Type B pancreatic cell (in vitro differentiated cells): ENCODE measurements at regions not wholly inside any gene's neighbourhood (a gene's known extent, or its start where the extent isn't known, plus 50 kb on each side); places are given as distances from the start of the nearest gene placed in this dataset.
A peak's percentile ranks its signal among the peaks of the same experiment; 100 is the strongest.

Experiments
- DNase-seq: peaks from one replicate; pipeline ENCODE4 v3.0.0; 2021; ENCODE audit warnings: mixed read lengths; ENCODE audit not compliant: unreplicated experiment; ENCODE audit errors: extremely low spot score
- H3K27ac Mint-ChIP-seq: 2 replicates; pipeline ENCODE4 v1.8.0; 2021; ENCODE audit warnings: mild to moderate bottlenecking, mixed read lengths
- H3K27me3 Mint-ChIP-seq: 2 replicates; pipeline ENCODE4 v1.8.0; 2021; ENCODE audit warnings: mixed read lengths
- H3K36me3 Mint-ChIP-seq: 2 replicates; pipeline ENCODE4 v1.8.0; 2021; ENCODE audit warnings: mixed read lengths
- H3K4me1 Mint-ChIP-seq: one replicate; pipeline ENCODE4 v1.8.0; 2021; ENCODE audit warnings: mixed read lengths; ENCODE audit not compliant: unreplicated experiment
- H3K4me3 Mint-ChIP-seq: 2 replicates; pipeline ENCODE4 v1.8.0; 2021; ENCODE audit warnings: mild to moderate bottlenecking, mixed read lengths
- H3K9me3 Mint-ChIP-seq: 2 replicates; pipeline ENCODE4 v1.8.0; 2021; ENCODE audit warnings: mixed read lengths
- CTCF ChIP-seq: fragments of 200-600 bp; sonication (generic); conservative IDR thresholded peaks from 2 replicates; pipeline ENCODE4 v1.5.0; 2021; ENCODE audit warnings: antibody characterized with exemption, mild to moderate bottlenecking

DNA sequence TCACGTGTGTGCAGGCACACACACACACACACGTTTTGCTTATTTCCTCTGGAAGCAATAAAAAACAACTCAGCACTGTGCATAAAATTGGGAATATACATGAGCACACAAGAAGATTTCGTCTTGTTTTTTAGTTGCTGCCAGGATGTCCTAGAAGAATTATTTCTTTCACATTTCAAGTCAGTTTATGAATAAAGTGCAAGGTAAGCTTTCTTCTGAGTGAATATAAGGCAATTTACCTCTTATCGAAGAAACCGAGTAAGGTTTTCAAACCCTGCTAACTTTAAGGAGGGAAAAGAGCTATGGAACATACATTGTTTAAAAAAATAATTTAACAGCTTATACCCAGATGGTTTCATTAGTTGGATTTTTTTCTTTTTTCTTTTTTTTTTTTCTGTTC lies 855.4 kb upstream of the NR2F2 start:
- Mint-ChIP-seq H3K36me3 (no peaks in the 10 kb centered on the region), H3K9me3 (no peaks in the 10 kb centered on the region), H3K27me3 (no peaks in the 10 kb centered on the region), H3K27ac (no peak overlapping the region), H3K4me1 (peaks cover 14% of the 10 kb centered on the region), H3K4me3 (no peak overlapping the region)
- TF ChIP-seq CTCF, result no peak
- DNase-seq, result no peak

DNA sequence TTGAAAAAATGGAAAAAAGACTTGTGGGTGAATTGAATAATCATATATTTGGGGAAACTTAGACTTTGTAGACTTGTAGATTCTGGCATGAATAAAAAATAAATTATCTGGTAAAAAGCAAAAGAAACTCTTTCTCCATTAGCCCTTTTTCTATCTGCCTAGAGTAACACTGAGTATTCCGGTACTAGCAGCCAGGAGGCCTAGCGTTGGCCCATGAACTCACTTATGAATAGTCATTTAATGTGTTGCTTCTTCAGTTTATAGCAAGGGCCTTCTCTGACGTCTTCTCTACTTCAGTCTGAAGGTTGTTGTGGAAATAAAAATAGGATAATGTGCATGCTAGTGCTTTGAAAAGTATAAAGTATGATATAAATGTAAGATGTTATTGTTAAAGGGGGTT lies 851.2 kb upstream of the NR2F2 start:
- Mint-ChIP-seq H3K9me3 (peaks cover under 1% of the 10 kb centered on the region), H3K27ac (no peak overlapping the region), H3K36me3 (peaks cover 2% of the 10 kb centered on the region), H3K4me3 (no peak overlapping the region), H3K4me1 (no peaks in the 10 kb centered on the region), H3K27me3 (no peaks in the 10 kb centered on the region)
- DNase-seq, result no peak
- TF ChIP-seq CTCF, result no peak

DNA sequence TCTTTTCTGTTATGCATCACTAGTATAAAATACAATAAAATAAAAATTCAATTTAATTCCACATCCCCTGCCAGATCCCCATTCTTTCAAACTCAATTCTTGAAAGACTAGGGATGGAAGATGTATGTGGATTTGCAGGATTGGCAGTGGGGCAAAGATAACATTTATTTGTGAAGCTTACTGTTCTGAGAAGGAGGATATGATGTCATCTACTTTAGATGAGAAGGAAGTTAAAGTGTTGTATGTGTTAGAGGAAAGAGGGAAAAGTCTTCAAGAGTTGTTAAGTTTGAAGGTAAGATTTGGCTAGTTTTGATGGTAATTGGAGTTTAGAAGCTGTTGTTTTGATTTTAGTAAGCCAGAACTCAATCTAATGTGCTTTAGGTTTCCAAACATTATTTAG lies 845.1 kb upstream of the NR2F2 start:
- TF ChIP-seq CTCF, result no peak
- Mint-ChIP-seq H3K9me3 (peaks cover 15% of the 10 kb centered on the region), H3K27me3 (no peaks in the 10 kb centered on the region), H3K36me3 (peaks cover 4% of the 10 kb centered on the region), H3K27ac (no peak overlapping the region), H3K4me3 (no peak overlapping the region), H3K4me1 (no peaks in the 10 kb centered on the region)
- DNase-seq, result no peak

DNA sequence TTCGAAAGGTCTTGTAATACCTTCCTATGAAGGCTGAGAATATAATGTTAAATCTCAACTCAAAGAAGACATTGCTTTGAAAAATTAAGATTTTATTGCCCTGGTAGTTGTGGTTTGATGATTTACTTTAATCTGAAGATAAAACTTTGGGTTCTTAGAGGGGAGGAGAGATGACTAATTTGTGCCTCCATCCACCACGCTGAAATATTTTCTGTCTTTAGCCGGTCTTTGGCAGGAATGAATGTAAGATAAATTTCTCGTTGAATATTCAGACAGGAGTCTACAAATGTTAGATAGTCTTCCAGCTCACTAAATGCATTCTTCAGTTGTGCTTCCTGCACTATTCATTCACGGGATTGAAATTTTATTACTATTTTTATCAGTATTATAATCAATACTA lies 844.3 kb upstream of the NR2F2 start:
- peaks cover 15% of the 10 kb centered on the region for H3K9me3 Mint-ChIP-seq
- no peak overlapping the region for H3K4me3 Mint-ChIP-seq
- no peak for DNase-seq
- H3K27ac Mint-ChIP-seq, result no peak overlapping the region
- H3K36me3 Mint-ChIP-seq, result peaks cover 4% of the 10 kb centered on the region
- H3K27me3 Mint-ChIP-seq, result no peaks in the 10 kb centered on the region
- TF ChIP-seq CTCF, result no peak
- H3K4me1 Mint-ChIP-seq, result no peaks in the 10 kb centered on the region

DNA sequence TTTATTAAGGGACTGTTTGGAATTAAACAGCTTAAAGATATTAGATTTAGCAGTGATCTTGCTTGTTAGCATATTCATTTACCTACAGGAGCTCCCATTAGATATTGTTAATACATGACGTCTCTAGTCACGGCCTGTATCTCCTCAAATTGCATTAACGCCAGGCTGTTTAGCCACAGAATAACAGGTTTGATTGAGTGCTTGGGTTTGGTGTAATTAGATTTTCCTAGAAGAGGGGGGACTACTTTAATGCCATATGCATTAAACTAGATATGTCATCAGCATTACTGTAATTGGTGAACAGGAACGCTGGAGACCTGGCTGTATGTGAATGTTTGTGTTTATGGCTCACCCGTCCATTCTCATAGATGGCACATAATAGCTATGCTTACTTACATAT lies 841.4 kb upstream of the NR2F2 start:
- Mint-ChIP-seq H3K4me1 (peaks cover 7% of the 10 kb centered on the region), H3K9me3 (peaks cover 15% of the 10 kb centered on the region), H3K27ac (no peak overlapping the region), H3K4me3 (no peak overlapping the region), H3K36me3 (peaks cover 4% of the 10 kb centered on the region), H3K27me3 (no peaks in the 10 kb centered on the region)
- DNase-seq, result no peak
- TF ChIP-seq CTCF, result no peak

DNA sequence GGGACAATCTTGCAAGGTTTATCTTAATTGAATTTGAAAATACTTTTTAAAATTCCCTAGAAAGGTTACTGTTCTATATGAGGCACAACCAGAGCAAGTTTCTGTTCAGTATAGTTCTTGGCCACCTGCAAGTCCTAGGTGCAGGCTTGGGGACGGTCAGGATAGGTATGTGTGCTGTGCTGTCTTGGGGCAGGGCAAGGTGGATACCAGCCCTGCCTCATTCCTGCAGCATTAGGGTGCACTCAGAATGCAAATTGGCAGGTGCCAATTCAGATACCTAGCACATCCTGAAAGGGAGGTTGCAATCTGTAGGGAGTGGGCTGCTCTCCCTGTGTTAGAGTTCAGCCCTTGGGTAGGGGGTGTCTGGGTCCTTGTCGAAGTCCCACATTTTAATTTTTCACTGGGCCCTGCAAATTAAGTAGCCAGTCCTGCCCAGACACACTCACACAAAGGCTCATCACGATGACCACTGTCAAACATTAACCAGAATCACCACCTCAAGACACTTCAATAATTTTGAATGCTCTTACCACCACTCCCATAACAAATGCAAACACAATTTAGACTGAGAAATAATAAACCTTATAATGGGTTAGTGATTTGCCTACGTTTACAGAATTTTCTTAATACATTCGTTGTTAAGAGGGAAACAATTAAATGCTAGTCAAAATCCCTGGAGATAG lies 838.0 kb upstream of the NR2F2 start:
- Mint-ChIP-seq H3K27ac (peak overlapping the region; percentile 92), H3K4me1 (peaks cover 18% of the 10 kb centered on the region), H3K36me3 (no peaks in the 10 kb centered on the region), H3K9me3 (no peaks in the 10 kb centered on the region), H3K27me3 (peaks cover 3% of the 10 kb centered on the region), H3K4me3 (no peak overlapping the region)
- no peak for DNase-seq
- TF ChIP-seq CTCF, result no peak
